IPS-15b (cell line): ENCODE measurements at regions not wholly inside any gene's neighbourhood (a gene's known extent, or its start where the extent isn't known, plus 50 kb on each side); places are given as distances from the start of the nearest gene placed in this dataset.

Experiments
- H3K27me3 ChIP-seq: one replicate; pipeline ENCODE4 v1.6.1; 2013; ENCODE audit warnings: low read length; ENCODE audit not compliant: control insufficient read depth, insufficient read depth
- H3K36me3 ChIP-seq: one replicate; pipeline ENCODE4 v1.6.1; 2013; ENCODE audit warnings: low read length; ENCODE audit not compliant: control insufficient read depth, insufficient read depth
- H3K4me1 ChIP-seq: one replicate; pipeline ENCODE4 v1.6.1; 2013; ENCODE audit warnings: mild to moderate bottlenecking, low read length; ENCODE audit not compliant: control insufficient read depth, insufficient read depth
- H3K4me3 ChIP-seq: one replicate; pipeline ENCODE4 v1.5.1; 2013; ENCODE audit warnings: low read depth, low read length
- H3K9ac ChIP-seq: one replicate; pipeline ENCODE4 v1.6.1; 2013; ENCODE audit warnings: low read depth, mild to moderate bottlenecking, low read length
- H3K9me3 ChIP-seq: one replicate; pipeline ENCODE4 v1.6.1; 2013; ENCODE audit warnings: mild to moderate bottlenecking, low read length; ENCODE audit not compliant: control insufficient read depth, insufficient read depth

- H3K9ac ChIP-seq = no peak overlapping the region
- H3K4me3 ChIP-seq = no peak overlapping the region
- no peaks in the 10 kb centered on the region for H3K9me3 ChIP-seq
- H3K27me3 ChIP-seq = no peaks in the 10 kb centered on the region
- no peaks in the 10 kb centered on the region for H3K36me3 ChIP-seq
- H3K4me1 ChIP-seq = no peaks in the 10 kb centered on the region
Observed at GRCh38 chr3:103393395-103394186, 958.8 kb downstream of the ZPLD1 start.

DNA sequence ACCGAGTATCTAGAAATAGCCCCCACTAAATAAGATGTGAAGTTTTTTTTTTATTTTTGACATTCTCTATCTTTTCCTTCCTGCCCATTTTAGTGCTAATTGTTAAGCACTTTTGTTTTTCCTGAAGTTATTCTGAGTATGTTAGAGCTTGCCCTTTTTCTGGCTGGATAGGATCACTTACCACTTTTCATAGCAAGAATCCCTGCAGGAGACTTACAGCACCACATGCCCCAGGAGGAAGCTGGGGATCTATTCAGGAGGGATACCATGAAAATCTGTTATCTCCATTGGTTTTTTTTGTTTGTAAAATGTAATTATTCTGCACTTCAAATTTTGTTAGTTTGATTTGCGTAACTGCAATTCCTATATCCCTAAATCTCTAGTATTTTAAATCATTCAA is 968.4 kb downstream of the ZPLD1 start:
- no peak overlapping the region for H3K9ac ChIP-seq
- no peaks in the 10 kb centered on the region for H3K4me1 ChIP-seq
- no peak overlapping the region for H3K4me3 ChIP-seq
- H3K27me3 ChIP-seq = no peaks in the 10 kb centered on the region
- no peaks in the 10 kb centered on the region for H3K36me3 ChIP-seq
- no peaks in the 10 kb centered on the region for H3K9me3 ChIP-seq

- H3K9ac ChIP-seq = no peak overlapping the region
- no peaks in the 10 kb centered on the region for H3K27me3 ChIP-seq
- no peaks in the 10 kb centered on the region for H3K36me3 ChIP-seq
- H3K4me3 ChIP-seq = no peak overlapping the region
- no peaks in the 10 kb centered on the region for H3K9me3 ChIP-seq
- H3K4me1 ChIP-seq = no peaks in the 10 kb centered on the region
Observed at GRCh38 chr3:103406320-103406850, 971.6 kb downstream of the ZPLD1 start.

DNA sequence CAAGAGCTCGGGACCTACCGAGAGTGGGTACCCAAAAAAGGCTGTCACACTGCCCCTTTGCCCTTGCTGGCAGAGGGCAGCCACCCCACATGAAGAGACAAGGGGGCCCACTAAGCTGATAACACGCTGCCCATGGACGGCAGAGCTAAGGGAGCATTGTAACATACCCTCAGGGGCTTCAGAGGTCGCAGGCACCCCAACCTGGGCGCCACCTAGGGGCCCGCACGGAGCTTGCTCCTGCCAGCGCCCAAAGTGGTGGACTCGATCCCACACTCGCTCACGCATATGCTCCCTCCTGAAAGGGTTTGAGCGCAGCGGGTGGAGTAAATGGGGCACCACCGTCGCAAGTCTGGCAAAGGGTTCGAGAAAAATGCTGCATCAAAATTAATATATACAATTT is 975.4 kb downstream of the ZPLD1 start:
- Histone ChIP-seq H3K9ac (no peak overlapping the region), H3K36me3 (no peaks in the 10 kb centered on the region), H3K4me3 (no peak overlapping the region), H3K4me1 (no peaks in the 10 kb centered on the region), H3K9me3 (no peaks in the 10 kb centered on the region), H3K27me3 (no peaks in the 10 kb centered on the region)

DNA sequence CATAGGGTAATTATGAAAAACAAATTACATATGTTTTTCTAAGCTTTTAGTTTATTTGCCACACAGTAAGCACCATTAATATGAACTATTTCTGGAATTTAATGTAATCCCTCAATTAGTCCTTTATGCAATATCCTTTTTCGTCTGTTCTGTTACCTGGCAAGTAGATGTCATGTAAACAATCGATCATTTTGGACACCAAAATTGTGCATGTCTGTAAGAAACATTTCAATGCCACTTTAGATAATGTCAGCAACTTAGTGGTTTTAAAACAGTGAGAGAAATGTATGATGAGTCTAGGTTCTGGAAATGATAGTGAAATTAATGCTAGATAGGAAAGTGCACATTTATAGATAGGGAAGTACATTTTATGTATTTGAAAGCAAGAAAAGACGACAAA is 986.6 kb downstream of the ZPLD1 start:
- no peak overlapping the region for H3K4me3 ChIP-seq
- H3K27me3 ChIP-seq = no peaks in the 10 kb centered on the region
- H3K9ac ChIP-seq = no peak overlapping the region
- H3K4me1 ChIP-seq = no peaks in the 10 kb centered on the region
- H3K36me3 ChIP-seq = no peaks in the 10 kb centered on the region
- H3K9me3 ChIP-seq = no peaks in the 10 kb centered on the region

DNA sequence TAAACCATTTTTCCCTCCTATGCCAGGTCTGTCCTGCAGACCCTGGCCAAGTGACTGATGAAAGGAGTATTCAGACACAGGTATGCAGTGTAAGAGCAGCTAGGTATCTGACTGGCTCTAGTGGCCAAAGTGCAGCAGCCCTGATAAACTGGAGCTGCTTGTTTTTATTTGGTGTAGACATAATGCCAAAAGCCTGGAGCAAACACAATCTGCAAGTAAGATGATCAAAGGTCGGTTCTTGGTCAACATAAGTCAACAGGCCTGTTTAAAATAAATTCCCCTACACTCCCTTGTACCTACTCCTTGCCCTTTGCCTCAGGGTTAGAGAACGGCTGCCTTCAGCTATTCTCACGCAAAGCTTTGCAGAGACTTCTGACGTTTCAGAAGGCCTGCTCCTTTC is 1003.1 kb downstream of the ZPLD1 start:
- H3K36me3 ChIP-seq = no peaks in the 10 kb centered on the region
- H3K9me3 ChIP-seq = no peaks in the 10 kb centered on the region
- H3K9ac ChIP-seq = no peak overlapping the region
- H3K4me1 ChIP-seq = no peaks in the 10 kb centered on the region
- no peak overlapping the region for H3K4me3 ChIP-seq
- no peaks in the 10 kb centered on the region for H3K27me3 ChIP-seq

DNA sequence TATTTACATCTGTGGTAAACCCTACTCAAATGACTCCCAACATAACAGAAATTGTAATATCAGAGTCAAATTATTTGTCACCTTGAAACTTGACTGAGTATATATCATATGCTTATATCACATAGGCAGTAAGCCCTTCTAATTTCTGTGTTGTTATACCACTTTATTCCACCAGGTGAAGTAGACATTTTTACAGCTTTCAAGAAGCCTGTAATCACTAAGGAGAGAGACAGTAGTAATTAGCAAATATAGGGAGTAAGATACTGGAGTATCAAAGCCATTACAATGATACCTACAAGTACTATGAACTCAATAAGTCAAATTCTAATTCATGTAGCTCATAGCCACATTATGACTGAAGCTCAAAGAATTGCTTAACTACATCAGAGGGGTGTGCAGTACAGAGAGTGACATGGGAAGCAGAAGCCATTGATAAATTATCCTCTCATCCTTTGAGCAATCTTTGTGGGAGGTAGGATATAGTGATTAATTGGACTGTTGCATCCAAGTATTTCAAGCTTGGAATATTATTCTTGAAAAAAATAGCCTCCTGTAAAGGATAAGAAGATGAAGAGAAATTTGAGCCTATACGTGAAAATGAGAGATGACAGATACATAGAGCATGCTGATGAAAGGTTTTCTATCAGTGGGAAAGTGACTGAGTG is 1005.9 kb downstream of the ZPLD1 start:
- no peaks in the 10 kb centered on the region for H3K9me3 ChIP-seq
- H3K4me3 ChIP-seq = no peak overlapping the region
- no peaks in the 10 kb centered on the region for H3K36me3 ChIP-seq
- H3K9ac ChIP-seq = no peak overlapping the region
- no peaks in the 10 kb centered on the region for H3K4me1 ChIP-seq
- H3K27me3 ChIP-seq = no peaks in the 10 kb centered on the region

GRCh38 chr3:103446953-103447629 is 1012.3 kb downstream of the ZPLD1 start:
- no peaks in the 10 kb centered on the region for H3K27me3 ChIP-seq
- no peaks in the 10 kb centered on the region for H3K9me3 ChIP-seq
- no peak overlapping the region for H3K4me3 ChIP-seq
- H3K9ac ChIP-seq = no peak overlapping the region
- no peaks in the 10 kb centered on the region for H3K4me1 ChIP-seq
- H3K36me3 ChIP-seq = no peaks in the 10 kb centered on the region

GRCh38 chr3:103453152-103453551 is 1018.3 kb downstream of the ZPLD1 start:
- Histone ChIP-seq H3K9ac (no peak overlapping the region), H3K4me3 (no peak overlapping the region), H3K27me3 (no peaks in the 10 kb centered on the region), H3K9me3 (no peaks in the 10 kb centered on the region), H3K36me3 (no peaks in the 10 kb centered on the region), H3K4me1 (no peaks in the 10 kb centered on the region)

DNA sequence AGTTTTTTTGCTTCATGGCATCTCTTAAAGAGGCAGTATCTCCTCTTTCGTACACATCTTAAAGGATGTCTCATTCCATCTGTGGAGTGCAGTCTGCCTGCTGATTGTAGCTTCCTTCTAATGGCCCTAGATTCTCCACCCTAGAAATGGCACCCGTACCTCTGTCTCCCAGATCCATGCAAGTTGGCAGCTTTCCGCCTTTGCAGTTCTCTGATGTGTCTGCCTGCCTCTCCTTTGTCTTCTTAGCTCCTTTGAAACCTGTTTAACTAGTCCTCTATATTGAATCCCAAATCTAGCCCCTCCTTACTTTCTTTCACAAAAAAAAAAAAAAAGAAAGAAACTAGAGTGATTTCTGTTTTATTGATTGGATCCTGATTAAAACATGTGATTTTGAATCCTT is 1025.0 kb downstream of the ZPLD1 start:
- H3K9ac ChIP-seq = no peak overlapping the region
- H3K9me3 ChIP-seq = no peaks in the 10 kb centered on the region
- no peak overlapping the region for H3K4me3 ChIP-seq
- no peaks in the 10 kb centered on the region for H3K4me1 ChIP-seq
- no peaks in the 10 kb centered on the region for H3K36me3 ChIP-seq
- no peaks in the 10 kb centered on the region for H3K27me3 ChIP-seq

DNA sequence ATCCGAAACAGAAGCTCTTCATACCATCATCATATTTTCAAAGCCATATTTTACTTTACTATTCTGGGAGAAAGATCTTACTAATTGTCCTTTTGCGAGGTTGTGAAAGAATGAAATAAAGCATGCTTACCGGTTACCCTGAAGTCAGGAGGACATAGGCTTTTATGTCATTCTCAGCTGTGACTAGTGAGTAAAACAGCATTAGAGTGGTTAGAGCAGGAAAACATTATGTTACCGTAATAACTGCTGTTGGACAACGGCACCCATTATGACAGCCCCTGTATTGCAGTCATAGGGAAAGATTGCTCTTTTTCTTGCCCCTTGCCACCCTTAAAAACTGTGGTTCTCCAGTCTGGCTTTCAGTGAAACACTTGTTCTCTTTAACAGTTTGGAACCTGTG is 1035.7 kb downstream of the ZPLD1 start:
- Histone ChIP-seq H3K4me3 (no peak overlapping the region), H3K9me3 (no peaks in the 10 kb centered on the region), H3K27me3 (no peaks in the 10 kb centered on the region), H3K36me3 (no peaks in the 10 kb centered on the region), H3K4me1 (no peaks in the 10 kb centered on the region), H3K9ac (no peak overlapping the region)
